ENCODE measurements at regions not wholly inside any gene's neighbourhood (a gene's known extent, or its start where the extent isn't known, plus 50 kb on each side); places are given as distances from the start of the nearest gene placed in this dataset.

- no peak for DNase-seq (ENCODE audit: low read depth, low spot score)
- Histone ChIP-seq H3K79me2 (ENCODE audit: control insufficient read depth, insufficient read depth, low read length) (no peaks in the 10 kb centered on the region), H3K27me3 (ENCODE audit: control insufficient read depth in 2 of 2, insufficient read depth in 2 of 2, low read length in 2 of 2) (no peaks in the 10 kb centered on the region), H2AFZ (ENCODE audit: low read depth, low read length) (no peak overlapping the region), H3K4me1 (ENCODE audit: control insufficient read depth, extremely low read depth, insufficient read depth, low read length) (no peaks in the 10 kb centered on the region), H4K20me1 (replicated peaks; ENCODE audit: control insufficient read depth, extremely low read depth, insufficient read depth, low read length) (no peaks in the 10 kb centered on the region), H3K4me2 (ENCODE audit: insufficient read depth, low read length) (no peak overlapping the region), H3K9me3 (replicated peaks; ENCODE audit: control insufficient read depth, insufficient read depth, low read length) (no peaks in the 10 kb centered on the region), H3K9ac (replicated peaks; ENCODE audit: extremely low read depth, insufficient read depth, low read length) (no peak overlapping the region), H3K27ac (ENCODE audit: insufficient read depth, low read depth, low read length) (no peak overlapping the region), H3K4me3 (replicated peaks in 1 of 3; ENCODE audit: insufficient read depth in 1 of 3, low read depth in 1 of 3, low read length in 3 of 3) (no peak overlapping the region), H3K9me1 (replicated peaks; ENCODE audit: control insufficient read depth, extremely low read depth, insufficient read depth, low read length) (no peaks in the 10 kb centered on the region), H3K36me3 (ENCODE audit: control insufficient read depth in 2 of 2, extremely low read depth in 1 of 2, insufficient read depth in 2 of 2, low read length in 2 of 2) (no peaks in the 10 kb centered on the region)
- BruUV-seq (replicated peaks), result no TSS peak
- ChIA-PET CTCF (interaction anchor here (0.6 to 1.0 kb wide), 2 partner anchors 9 to 128 kb away, joined by 3 to 4 read pairs; no protein-coding TSS in a partner anchor), POLR2A (no interaction called here)
- dilution Hi-C loops (cut with MboI; ENCODE audit: extremely low pct_ligation_motif_present, low sequenced_read_pairs) (no loop called here), intact Hi-C loops (cut with micrococcal nuclease) (no loop called here)
- TF ChIP-seq, protein P1, sequence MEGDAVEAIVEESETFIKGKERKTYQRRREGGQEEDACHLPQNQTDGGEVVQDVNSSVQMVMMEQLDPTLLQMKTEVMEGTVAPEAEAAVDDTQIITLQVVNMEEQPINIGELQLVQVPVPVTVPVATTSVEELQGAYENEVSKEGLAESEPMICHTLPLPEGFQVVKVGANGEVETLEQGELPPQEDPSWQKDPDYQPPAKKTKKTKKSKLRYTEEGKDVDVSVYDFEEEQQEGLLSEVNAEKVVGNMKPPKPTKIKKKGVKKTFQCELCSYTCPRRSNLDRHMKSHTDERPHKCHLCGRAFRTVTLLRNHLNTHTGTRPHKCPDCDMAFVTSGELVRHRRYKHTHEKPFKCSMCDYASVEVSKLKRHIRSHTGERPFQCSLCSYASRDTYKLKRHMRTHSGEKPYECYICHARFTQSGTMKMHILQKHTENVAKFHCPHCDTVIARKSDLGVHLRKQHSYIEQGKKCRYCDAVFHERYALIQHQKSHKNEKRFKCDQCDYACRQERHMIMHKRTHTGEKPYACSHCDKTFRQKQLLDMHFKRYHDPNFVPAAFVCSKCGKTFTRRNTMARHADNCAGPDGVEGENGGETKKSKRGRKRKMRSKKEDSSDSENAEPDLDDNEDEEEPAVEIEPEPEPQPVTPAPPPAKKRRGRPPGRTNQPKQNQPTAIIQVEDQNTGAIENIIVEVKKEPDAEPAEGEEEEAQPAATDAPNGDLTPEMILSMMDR (IDR thresholded peaks at IDR 0.05; ENCODE audit: extremely low read depth in 1 of 2, insufficient read depth in 1 of 2, low read depth in 1 of 2, low read length in 2 of 2), result no peak
- TF ChIP-seq GATA2 (IDR thresholded peaks at IDR 0.05; ENCODE audit: insufficient read depth, insufficient read length, low read depth, low read length) (no peak), MAX (IDR thresholded peaks at IDR 0.05; ENCODE audit: insufficient read depth, insufficient read length) (no peak), JUN (IDR thresholded peaks at IDR 0.05; ENCODE audit: borderline replicate concordance, insufficient read depth, insufficient read length, low read depth) (no peak), POLR2A (IDR thresholded peaks at IDR 0.05; ENCODE audit: low read depth, low read length) (no peak), EZH2 (IDR thresholded peaks at IDR 0.05; ENCODE audit: borderline replicate concordance, low read depth, low read length, severe bottlenecking) (no peak), POLR2AphosphoS5 (IDR thresholded peaks at IDR 0.05; ENCODE audit: insufficient read depth, low read depth, low read length) (no peak)
- FAIRE-seq, result no peak
Observed at GRCh38 chr5:96094904-96095303, 133.3 kb upstream of the ELL2 start.
